HG03097 (cell line): ENCODE measurements at regions not wholly inside any gene's neighbourhood (a gene's known extent, or its start where the extent isn't known, plus 50 kb on each side); places are given as distances from the start of the nearest gene placed in this dataset.
"Not testable (repeated sequence)": the region's sequence is repeated elsewhere in the genome, so short reads cannot be mapped to it uniquely, and the experiment has no call there.

Experiments
- ATAC-seq: cut with Tn5 transposase; IDR thresholded peaks from one replicate; pipeline ENCODE4 v1.9.1; 2021; ENCODE audit not compliant: unreplicated experiment, low FRiP score

DNA sequence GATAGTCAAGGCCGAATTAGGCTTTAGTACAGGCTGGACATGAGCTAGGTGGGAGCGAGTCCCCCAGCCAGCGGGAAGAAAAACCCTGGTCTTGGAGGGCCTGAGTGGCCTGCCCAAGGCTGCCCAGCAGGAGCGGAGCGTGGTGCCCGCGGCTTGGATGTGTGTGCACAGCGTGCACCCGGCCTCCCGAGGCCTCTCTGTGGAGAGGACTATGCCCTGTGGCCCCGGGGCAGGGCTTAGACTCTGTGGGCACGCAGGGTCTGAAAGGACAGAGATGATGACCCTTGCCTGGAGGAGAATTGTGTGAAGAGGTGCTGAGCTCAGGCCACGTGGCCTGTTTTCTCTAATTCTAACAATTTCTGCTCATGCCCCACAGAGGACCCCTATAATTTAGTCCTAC is 124.6 kb upstream of the IQSEC1 start:
- ATAC-seq = no peak

DNA sequence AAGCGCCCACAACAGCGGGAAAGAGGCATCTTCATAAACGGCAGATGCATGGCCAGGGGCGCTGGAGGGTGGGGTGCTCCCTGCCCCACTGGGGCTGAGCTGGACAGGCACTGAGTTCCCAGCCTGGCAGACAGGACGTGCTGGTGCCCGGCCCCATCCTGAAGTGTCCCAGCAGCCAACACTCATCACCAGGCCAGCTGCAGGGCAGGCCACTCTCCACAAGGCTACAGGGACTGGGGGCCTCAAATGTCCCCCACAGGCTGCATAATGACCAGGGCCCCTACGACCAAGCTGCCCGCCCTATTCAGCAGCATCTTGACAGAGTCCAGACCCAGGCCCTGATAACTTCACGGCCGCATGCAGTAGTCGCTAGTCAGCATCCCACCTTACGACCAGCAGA is 124.1 kb upstream of the IQSEC1 start:
- ATAC-seq = no peak

DNA sequence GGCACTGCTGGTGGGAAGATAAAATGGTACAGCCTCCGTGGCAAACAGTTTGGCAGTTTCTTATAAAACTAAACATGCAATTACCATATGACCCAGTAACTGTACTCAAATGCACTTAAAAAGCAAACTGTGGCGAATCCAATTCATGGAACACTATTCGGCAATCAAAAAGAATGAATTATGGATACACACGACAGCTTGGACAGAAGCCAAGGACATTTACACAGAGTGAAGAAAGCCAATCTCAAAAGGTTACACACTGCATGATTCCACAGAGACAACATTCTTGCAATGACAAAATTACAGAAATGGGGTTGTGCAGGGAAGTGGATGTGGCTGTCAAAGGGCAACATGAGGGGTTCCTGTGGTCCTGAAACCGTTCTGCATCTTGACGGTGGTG is 122.1 kb upstream of the IQSEC1 start:
- no peak for ATAC-seq

DNA sequence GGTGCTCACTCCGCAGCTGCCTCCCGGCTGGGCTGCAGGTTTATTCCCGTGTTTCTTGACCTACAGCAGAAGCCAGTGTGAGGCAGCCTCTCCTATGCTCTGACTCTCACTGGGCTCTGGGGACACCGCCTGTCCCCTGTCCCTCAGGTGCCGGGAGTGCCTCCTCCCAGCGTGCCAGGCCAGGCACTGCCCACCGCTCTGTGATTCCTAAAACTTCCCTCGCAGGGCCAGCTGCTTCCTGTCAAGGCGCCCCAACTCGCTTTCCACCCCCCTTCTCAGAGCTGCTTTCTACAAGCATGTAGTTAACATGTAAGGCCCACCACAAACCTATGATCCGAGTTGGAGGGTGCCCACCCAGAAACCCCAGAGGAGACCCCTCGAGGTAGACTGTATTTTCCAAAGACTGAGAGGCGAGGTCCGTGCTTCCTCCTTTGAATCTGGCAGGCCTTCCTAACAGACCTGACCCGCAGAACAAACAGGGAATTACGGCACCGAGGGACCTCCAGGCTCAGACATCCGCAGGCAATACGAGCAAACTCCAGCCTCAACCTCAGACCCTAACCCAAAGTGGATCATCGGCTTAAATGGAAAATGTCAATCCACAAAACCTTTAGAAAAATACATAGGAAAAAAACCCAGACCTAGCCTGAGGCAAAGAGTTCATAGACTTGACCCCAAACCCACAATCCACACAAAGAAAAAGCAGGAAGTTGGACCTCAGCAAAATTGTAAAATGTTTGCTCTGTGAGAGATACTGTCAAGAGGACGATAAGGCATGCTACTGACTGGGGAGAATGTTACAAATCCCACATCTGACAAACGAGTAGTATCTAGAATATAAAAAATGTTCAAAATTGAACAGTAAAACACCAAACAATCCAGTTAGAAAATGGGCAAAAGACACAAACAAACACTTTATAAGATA is 121.3 kb upstream of the IQSEC1 start:
- no peak for ATAC-seq

- no peak for ATAC-seq
These were observed 120.4 kb upstream of the IQSEC1 start for GRCh38 chr3:13193320-13194284.

DNA sequence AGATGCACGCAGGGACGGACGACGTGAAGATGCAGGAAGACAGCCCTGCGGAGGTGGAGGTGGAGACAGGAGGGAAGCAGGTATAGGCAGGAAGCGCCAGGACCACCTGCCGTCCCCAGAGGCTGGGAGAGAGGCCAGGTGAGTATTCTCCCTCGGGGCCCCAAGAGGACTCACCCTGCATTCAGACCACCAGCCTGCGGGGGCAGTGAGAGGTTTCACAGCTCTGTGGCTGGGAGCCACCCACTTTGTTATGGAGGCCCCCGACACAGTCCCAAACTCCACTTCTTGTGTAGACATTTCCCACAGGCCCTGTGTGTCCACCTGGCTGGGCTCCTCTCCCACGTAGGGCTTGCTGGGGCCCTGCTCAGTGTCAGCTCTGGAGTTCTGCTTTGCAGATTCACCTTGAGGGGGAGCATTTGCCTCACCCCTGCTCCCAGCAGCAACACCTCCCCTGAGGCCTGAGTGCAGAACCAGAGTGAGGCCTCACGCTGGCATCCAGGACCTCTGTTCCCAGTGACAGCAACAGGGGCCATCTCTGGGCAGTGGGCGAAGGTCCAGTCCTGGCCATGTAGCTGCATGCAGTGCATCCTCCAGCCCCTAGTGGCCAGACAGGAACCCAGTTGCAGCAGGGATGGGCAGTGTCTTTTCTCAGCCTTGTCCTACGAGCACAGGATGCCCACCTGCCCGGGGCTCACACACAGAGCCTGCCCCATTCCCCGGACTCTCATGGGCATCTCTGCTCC is 119.4 kb upstream of the IQSEC1 start:
- no peak for ATAC-seq

- no peak for ATAC-seq
These were observed 117.8 kb upstream of the IQSEC1 start for GRCh38 chr3:13191016-13191415.

GRCh38 chr3:13190378-13190765 is 117.1 kb upstream of the IQSEC1 start:
- no peak for ATAC-seq

GRCh38 chr3:13189639-13190377 is 116.6 kb upstream of the IQSEC1 start:
- ATAC-seq = no peak

- ATAC-seq = no peak
These were observed 115.7 kb upstream of the IQSEC1 start for GRCh38 chr3:13188975-13189374.

- ATAC-seq = no peak
These were observed 115.1 kb upstream of the IQSEC1 start for GRCh38 chr3:13188181-13188779.

DNA sequence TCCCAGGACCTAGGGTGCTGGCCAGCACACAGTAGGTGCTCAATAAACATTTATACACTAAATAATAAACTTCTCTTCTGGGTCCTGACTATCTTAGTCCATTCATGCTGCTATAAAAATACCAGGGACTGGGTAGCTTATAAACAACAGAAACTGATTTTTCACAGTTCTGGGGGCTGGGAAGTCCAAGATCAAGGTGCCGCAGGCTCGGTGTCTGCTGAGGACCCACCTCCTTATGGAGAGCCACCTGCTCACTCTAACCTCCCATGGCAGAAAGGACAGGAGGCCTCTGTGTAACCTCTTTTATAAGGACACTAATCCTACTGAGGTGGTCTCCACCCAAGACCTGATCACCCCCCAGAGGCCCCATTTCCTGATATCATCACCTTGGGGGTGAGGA is 114.4 kb upstream of the IQSEC1 start:
- ATAC-seq = no peak

- ATAC-seq = no peak
These were observed 113.2 kb upstream of the IQSEC1 start for GRCh38 chr3:13186435-13186815.

- ATAC-seq = no peak
These were observed 112.7 kb upstream of the IQSEC1 start for GRCh38 chr3:13185737-13186434.

GRCh38 chr3:13179582-13180210 is 106.5 kb upstream of the IQSEC1 start:
- not testable (repeated sequence) for ATAC-seq

GRCh38 chr3:13179181-13179580 is 106.0 kb upstream of the IQSEC1 start:
- ATAC-seq = no peak

GRCh38 chr3:13178107-13178506 is 104.9 kb upstream of the IQSEC1 start:
- ATAC-seq = no peak

- no peak for ATAC-seq
These were observed 104.4 kb upstream of the IQSEC1 start for GRCh38 chr3:13177641-13178040.

DNA sequence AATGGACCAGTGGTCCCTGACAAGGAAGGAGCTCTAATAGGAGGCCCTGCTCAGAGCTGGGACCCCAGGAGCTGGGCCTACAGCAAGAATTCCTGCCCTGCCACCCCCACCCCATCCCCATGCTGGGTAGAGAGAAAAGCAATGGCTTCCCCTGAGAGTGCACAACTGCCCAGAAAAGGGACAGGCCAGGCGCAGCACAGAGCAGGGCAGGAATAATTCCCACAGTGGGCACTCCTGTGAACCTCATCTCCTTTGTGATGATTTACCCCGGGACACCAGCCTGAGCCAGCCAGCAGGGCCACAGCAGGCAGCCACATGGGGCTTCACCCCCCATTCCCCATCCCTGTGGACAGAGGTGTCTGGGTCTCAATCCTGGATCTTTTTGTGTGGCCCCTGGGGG is 104.0 kb upstream of the IQSEC1 start:
- no peak for ATAC-seq
